GM21515 (cell line): ENCODE measurements at regions not wholly inside any gene's neighbourhood (a gene's known extent, or its start where the extent isn't known, plus 50 kb on each side); places are given as distances from the start of the nearest gene placed in this dataset.
"Not testable (repeated sequence)": the region's sequence is repeated elsewhere in the genome, so short reads cannot be mapped to it uniquely, and the experiment has no call there.

ENCODE experiments used
- ATAC-seq: cut with Tn5 transposase; IDR thresholded peaks from one replicate; pipeline ENCODE4 v1.9.1; 2021; ENCODE audit not compliant: unreplicated experiment

DNA sequence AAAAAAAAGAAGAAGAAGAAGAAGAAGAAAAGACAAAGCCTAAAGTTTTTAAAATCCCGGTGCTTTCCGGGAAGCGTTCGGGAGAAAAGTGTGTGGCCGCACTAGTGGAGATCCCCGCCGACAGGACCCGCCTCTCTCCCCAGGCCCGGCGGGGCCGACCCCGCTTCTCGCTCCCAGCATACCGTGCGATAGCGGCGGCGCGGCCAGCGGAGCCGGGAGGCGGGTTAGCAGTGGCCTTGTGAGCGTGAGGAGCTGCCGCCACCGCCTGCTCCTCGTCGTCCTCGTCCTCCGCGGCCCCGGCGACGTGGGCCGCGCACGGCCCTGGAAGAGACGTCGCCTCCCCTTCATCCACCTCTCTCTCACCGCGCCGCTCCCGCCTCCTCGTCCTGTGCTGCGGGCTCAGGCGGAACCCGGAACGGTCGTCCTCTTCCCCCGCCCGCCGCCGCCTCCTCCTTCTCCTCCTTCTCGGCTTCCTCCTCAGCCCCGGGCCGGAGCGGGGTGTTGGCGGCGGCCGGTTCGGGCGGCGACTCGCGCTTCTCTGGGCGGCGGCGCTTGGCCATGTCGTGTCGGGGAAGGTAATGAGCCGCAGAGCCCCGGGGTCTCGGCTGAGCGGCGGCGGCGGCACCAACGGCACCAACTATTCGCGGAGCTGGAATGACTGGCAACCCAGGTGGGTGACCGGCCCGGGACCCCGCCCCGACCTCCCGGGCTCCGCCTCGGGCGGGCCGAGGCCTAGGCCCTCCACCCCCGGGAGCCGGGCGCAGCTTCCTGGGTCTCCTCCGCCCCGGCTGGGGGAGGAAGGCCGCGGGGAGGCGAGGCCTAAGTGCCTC is 62.6 kb upstream of the CDR2 start:
- peak; percentile 66 for ATAC-seq

GRCh38 chr16:22436326-22436822 is 62.0 kb upstream of the CDR2 start:
- ATAC-seq, result peak; percentile 32

DNA sequence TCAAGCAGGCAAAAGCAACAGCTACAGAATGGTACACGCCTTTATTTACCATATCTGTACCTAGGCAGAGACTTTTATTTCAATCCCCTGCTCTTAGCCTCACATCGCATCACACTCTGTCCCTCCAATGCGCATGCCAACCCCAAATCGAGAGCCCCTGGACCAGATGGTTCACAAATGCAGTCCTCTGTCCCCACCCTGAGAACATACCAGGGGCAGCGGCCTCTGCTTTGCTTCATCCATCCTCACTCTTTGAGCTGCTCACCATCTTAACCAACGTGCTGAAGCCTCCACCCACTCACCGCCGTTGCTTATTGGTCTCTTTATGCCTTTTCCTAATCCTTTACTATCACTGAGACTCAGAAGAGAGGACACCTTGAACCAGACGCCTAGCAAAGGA is 56.9 kb upstream of the CDR2 start:
- ATAC-seq, result not testable (repeated sequence)

GRCh38 chr16:22428654-22429053 is 54.2 kb upstream of the CDR2 start:
- no peak for ATAC-seq

DNA sequence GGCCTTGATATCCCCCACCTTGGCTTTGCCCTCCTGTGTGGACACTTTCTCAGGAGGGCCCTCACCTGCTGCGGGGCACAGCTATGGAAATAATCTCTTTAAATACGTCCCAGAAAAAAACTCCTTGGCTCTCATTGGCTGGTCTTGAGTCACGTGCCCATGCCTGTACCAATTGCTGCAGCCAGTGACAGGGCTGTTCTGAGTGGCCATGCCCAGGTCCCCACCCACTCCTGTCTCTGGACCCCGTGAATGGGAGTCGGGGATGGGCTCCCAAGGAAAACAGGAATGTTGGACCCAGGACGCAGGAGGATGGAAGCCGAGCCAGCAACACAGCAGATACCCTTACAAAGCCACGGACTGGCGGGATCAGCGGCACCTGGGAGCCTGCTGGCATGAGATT is 53.1 kb upstream of the CDR2 start:
- ATAC-seq, result no peak

- ATAC-seq, result no peak
These were observed 51.4 kb upstream of the CDR2 start for GRCh38 chr16:22425847-22426246.

- ATAC-seq, result no peak
These were observed 50.8 kb upstream of the CDR2 start for GRCh38 chr16:22425036-22425801.

DNA sequence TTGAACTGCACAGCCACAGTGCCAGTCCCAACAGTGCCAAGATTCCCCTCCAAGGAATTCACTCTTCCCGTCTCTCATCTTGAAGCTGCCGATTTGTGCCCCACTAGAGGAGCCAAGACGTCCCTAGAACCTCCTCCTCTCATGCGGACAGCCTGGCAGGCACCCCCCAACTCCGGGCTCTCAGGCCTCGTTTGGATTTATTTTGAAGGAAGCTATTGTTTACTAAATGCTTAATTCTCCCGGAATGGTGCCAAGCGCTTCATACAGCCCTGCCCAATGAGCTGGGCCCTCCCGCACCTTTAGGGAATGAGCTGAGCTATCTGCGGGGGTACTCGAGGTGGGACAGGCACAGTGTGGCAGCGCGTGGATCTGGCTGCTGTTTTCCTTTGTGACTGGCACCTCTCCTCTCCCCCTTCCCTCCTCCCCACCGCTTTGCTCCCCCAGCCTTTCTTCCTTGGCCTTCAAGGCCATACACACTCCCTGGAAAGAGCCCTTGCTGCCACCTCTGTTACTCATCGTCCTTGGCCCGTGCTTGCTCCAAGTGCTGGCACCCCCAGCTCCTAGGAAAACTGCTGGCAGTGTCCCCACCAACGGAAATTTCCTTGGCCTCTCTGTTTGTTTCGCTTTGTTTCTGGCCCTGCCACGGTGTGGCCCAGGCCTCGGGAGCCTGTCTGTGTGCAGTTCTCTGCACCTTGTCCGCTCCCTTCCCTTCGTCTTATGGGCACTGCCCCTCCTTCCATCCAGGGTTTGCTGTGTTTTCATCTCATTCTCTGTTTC is 49.9 kb upstream of the CDR2 start:
- ATAC-seq, result no peak
